HEK293T (cell line): ENCODE measurements at regions not wholly inside any gene's neighbourhood (a gene's known extent, or its start where the extent isn't known, plus 50 kb on each side); places are given as distances from the start of the nearest gene placed in this dataset.

Experiments used
- CTCF ChIA-PET: fragments of 350-600 bp; formaldehyde crosslinking; extraction: SDS; loops from one replicate; lab custom pipeline; 2021; ENCODE audit warnings: antibody characterized with exemption, inconsistent platforms; lab: Yijun Ruan, JAX
- POLR2A ChIA-PET: fragments of 350-600 bp; formaldehyde crosslinking; extraction: SDS; loops from one replicate; lab custom pipeline; 2020; ENCODE audit warnings: antibody characterized with exemption, inconsistent platforms; lab: Yijun Ruan, JAX
- DNase-seq: peaks from one replicate; pipeline ENCODE4 v3.0.0; 2012; ENCODE audit warnings: mixed read lengths; ENCODE audit errors: extremely low spot score
- ARNT ChIP-seq: fragments of 450-650 bp; IDR thresholded peaks from 2 replicates; pipeline ENCODE4 v1.6.1; 2017; ENCODE audit warnings: mild to moderate bottlenecking
- BHLHE40 ChIP-seq: fragments of 450-650 bp; IDR thresholded peaks from 2 replicates; pipeline ENCODE4 v1.6.1; 2016; ENCODE audit warnings: mild to moderate bottlenecking, moderate library complexity, borderline replicate concordance
- CTBP1 ChIP-seq: fragments of 450-650 bp; IDR thresholded peaks from 2 replicates; pipeline ENCODE4 v1.6.1; 2016; ENCODE audit warnings: borderline replicate concordance
- ELF4 ChIP-seq: fragments of 450-650 bp; IDR thresholded peaks from 2 replicates; pipeline ENCODE4 v1.6.1; 2017; ENCODE audit warnings: antibody characterized with exemption
- FOXA1 ChIP-seq: fragments of 450-650 bp; IDR thresholded peaks from 2 replicates; pipeline ENCODE4 v1.6.1; 2016; ENCODE audit warnings: mild to moderate bottlenecking
- FOXK2 ChIP-seq: fragments of 450-650 bp; IDR thresholded peaks from 2 replicates; pipeline ENCODE4 v1.6.1; 2016; ENCODE audit warnings: mild to moderate bottlenecking
- FOXM1 ChIP-seq: fragments of 450-650 bp; IDR thresholded peaks from 2 replicates; pipeline ENCODE4 v1.6.1; 2017; ENCODE audit warnings: mild to moderate bottlenecking, borderline replicate concordance
- HDGF ChIP-seq: fragments of 450-650 bp; IDR thresholded peaks from 2 replicates; pipeline ENCODE4 v1.6.1; 2017; ENCODE audit warnings: antibody characterized with exemption, borderline replicate concordance
- L3MBTL2 ChIP-seq: fragments of 450-650 bp; conservative IDR thresholded peaks from 2 replicates; pipeline ENCODE4 v1.6.1; 2016; ENCODE audit warnings: mild to moderate bottlenecking
- LEF1 ChIP-seq: fragments of 450-650 bp; IDR thresholded peaks from 2 replicates; pipeline ENCODE4 v1.6.1; 2017; ENCODE audit warnings: mild to moderate bottlenecking, borderline replicate concordance
- NFRKB ChIP-seq: fragments of 450-650 bp; IDR thresholded peaks from 2 replicates; pipeline ENCODE4 v1.6.1; 2016; ENCODE audit warnings: mild to moderate bottlenecking, moderate library complexity
- SP1 ChIP-seq: fragments of 450-650 bp; IDR thresholded peaks from 2 replicates; pipeline ENCODE4 v1.6.1; 2017
- SUZ12 ChIP-seq: fragments of 450-650 bp; IDR thresholded peaks from 2 replicates; pipeline ENCODE4 v1.6.1; 2016; ENCODE audit warnings: mild to moderate bottlenecking
- TARDBP ChIP-seq: fragments of 450-650 bp; IDR thresholded peaks from 2 replicates; pipeline ENCODE4 v1.6.1; 2016
- ZNF384 ChIP-seq: fragments of 450-650 bp; IDR thresholded peaks from 2 replicates; pipeline ENCODE4 v1.6.1; 2016
- TF ChIP-seq, protein P1 (sequence below): fragments of 450-650 bp; IDR thresholded peaks from 2 replicates; pipeline ENCODE4 v1.6.1; 2016

DNA sequence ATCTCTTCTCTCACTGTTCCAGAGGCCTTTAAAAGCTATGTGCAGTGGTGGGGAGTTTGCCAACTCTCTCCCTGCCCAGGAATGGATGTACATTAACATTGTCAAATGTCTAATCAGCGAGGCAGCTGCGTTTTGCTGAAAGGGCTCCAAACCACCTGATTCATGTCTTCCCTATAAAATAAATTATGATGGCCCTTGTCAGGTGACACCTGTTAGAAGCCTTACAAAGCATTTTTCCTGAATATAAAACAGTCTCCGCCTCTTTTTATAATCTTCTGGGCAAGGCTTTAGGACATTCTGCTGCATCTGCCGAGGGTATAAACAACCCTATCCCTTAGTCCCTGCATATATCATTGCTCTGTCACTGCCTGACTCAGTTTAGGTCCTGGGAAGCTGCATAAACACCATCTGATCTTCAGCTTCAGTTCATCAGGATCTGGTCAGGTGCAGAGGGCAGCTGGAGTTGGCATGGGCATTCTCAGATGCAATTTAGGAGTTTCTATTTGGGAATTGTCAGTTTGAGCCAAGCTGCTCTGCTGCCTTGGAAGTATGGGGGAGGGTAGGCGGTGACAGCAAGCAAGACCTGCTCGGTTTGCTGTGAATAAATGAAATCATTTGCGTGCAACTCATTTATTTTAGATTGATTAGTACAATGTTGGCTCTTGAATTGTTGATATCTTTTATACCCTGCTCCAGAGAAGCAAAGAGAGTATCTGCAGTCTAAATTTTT lies 103.5 kb downstream of the ACER2 start:
- CTCF ChIA-PET, result no interaction called here
- TF ChIP-seq NFRKB (no peak), HDGF (no peak), ARNT (no peak), CTBP1 (no peak), FOXM1 (no peak), SUZ12 (no peak), FOXK2 (no peak), L3MBTL2 (no peak), FOXA1 (no peak), ELF4 (no peak), BHLHE40 (no peak), LEF1 (no peak), ZNF384 (no peak), TARDBP (no peak), SP1 (no peak)
- TF ChIP-seq, protein P1, sequence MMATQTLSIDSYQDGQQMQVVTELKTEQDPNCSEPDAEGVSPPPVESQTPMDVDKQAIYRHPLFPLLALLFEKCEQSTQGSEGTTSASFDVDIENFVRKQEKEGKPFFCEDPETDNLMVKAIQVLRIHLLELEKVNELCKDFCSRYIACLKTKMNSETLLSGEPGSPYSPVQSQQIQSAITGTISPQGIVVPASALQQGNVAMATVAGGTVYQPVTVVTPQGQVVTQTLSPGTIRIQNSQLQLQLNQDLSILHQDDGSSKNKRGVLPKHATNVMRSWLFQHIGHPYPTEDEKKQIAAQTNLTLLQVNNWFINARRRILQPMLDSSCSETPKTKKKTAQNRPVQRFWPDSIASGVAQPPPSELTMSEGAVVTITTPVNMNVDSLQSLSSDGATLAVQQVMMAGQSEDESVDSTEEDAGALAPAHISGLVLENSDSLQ, result no peak
- DNase-seq, result no peak
- POLR2A ChIA-PET, result no interaction called here

DNA sequence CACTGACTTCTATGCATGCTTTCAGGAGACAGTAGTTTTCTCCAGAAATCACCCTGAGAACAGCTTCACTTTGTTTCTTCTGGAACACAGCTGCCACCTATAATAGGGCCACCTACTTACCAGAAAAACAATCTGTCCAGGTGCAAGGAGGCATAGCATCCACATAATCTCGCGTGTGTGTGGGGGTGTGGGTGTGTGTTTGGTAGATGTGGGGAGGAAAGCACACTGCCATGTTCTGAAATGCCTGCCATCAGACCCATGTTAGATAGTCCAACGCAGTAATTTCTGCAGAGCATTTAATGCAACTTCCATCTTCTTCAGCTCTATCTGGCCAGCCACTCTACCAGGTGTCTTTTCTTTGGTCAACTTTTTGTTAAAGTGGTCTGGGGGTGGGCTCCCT lies 102.9 kb downstream of the ACER2 start:
- ChIA-PET CTCF (interaction anchor here (0.6 kb wide), 1 partner anchor 47 kb away, joined by 3 read pairs; no protein-coding TSS in a partner anchor), POLR2A (no interaction called here)

DNA sequence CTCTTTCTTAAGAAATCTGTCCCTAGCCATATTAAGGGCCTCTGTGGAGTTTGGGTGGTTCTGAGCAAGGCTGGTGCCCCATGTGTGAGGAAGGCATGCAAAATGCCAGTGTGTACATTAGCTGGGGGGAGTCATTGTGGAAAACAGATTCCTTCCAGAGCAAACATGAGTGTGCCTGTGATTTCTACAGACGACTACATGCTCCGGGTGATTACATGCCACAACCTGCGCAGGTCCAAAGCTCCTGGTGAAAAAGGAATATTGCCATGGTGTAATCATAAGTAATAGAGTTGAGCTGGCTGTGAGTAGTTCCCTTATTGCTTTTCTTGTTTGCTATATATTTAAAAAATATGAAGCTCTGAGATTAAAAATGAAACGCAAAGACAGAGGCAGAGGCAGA lies 102.1 kb downstream of the ACER2 start:
- no peak for DNase-seq
- TF ChIP-seq NFRKB (no peak), ELF4 (no peak), FOXM1 (no peak), L3MBTL2 (no peak), ARNT (no peak)
- ChIA-PET POLR2A (no interaction called here), CTCF (interaction anchor here (0.6 kb wide), 1 partner anchor 47 kb away, joined by 3 read pairs; no protein-coding TSS in a partner anchor)

More for the DNA sequence above, 102.9 kb downstream of the ACER2 start:
- DNase-seq, result no peak
- no peak for TF ChIP-seq LEF1
- no peak for TF ChIP-seq L3MBTL2
- no peak for TF ChIP-seq TARDBP
- TF ChIP-seq NFRKB, result no peak
- no peak for TF ChIP-seq CTBP1
- TF ChIP-seq SP1, result no peak
- TF ChIP-seq HDGF, result no peak
- TF ChIP-seq SUZ12, result no peak
- no peak for TF ChIP-seq ELF4
- TF ChIP-seq FOXM1, result no peak
